Ascending aorta (tissue), 2 donors: ENCODE measurements at regions not wholly inside any gene's neighbourhood (a gene's known extent, or its start where the extent isn't known, plus 50 kb on each side); places are given as distances from the start of the nearest gene placed in this dataset.
A peak's percentile ranks its signal among the peaks of the same experiment; 100 is the strongest.

ENCODE experiments used
- DNase-seq, 2 donors: peaks; one replicate each; pipeline ENCODE4 v3.0.0-alpha.2; 2019; ENCODE audit warnings: low spot score in 2 of 2
- H3K27ac ChIP-seq, 2 donors: fragments of 200-600 bp; sonication (generic); one replicate each; pipeline ENCODE4 v1.5.1; 2016 to 2017; ENCODE audit warnings: mild to moderate bottlenecking in 1 of 2
- H3K27me3 ChIP-seq: fragments of 200-600 bp; sonication (generic); one replicate; pipeline ENCODE4 v1.5.1; 2017
- H3K36me3 ChIP-seq, 2 donors: fragments of 200-600 bp; sonication (generic); one replicate each; pipeline ENCODE4 v1.5.1; 2016
- H3K4me1 ChIP-seq, 2 donors: fragments of 200-600 bp; sonication (generic); one replicate each; pipeline ENCODE4 v1.5.1; 2016 to 2017; ENCODE audit warnings: mild to moderate bottlenecking in 1 of 2
- H3K4me3 ChIP-seq, 2 donors: fragments of 200-600 bp; sonication (generic); one replicate each; pipeline ENCODE4 v1.5.1; 2016 to 2017; ENCODE audit warnings: mild to moderate bottlenecking in 1 of 2
- H3K9me3 ChIP-seq, 2 donors: fragments of 200-600 bp; sonication (generic); one replicate each; pipeline ENCODE4 v1.5.1; 2016
- CTCF ChIP-seq, 3 experiments: fragments of 200-600 bp in 2 of 3; fragments of 450-650 bp in 1 of 3; sonication (generic) in 2 of 3; IDR thresholded peaks; one replicate each; pipeline ENCODE4 v1.5.1; 2016 to 2019; ENCODE audit warnings: antibody characterized with exemption in 3 of 3, mild to moderate bottlenecking in 1 of 3, moderate library complexity in 1 of 3
- intact Hi-C: fragments of 100-400 bp; cut with DNase I; formaldehyde crosslinking; loops from one replicate; pipeline ENCODE4 v1.15.1; 2023

GRCh38 chr11:104727095-104727494 lies 171.2 kb downstream of the CASP12 start:
- no peak for TF ChIP-seq CTCF (IDR thresholded peaks at IDR 0.05)
- Histone ChIP-seq H3K27me3 (no peaks in the 10 kb centered on the region), H3K4me3 (no peak overlapping the region), H3K4me1 (no peaks in the 10 kb centered on the region), H3K27ac (no peak overlapping the region), H3K9me3 (no peaks in the 10 kb centered on the region), H3K36me3 (no peaks in the 10 kb centered on the region)
- intact Hi-C loops: no loop called here
- no peak for DNase-seq

GRCh38 chr11:104725796-104726408 lies 172.4 kb downstream of the CASP12 start:
- H3K36me3 ChIP-seq: no peaks in the 10 kb centered on the region
- no peak for DNase-seq
- H3K27me3 ChIP-seq: no peaks in the 10 kb centered on the region
- no peaks in the 10 kb centered on the region for H3K9me3 ChIP-seq
- TF ChIP-seq CTCF (IDR thresholded peaks at IDR 0.05): no peak
- intact Hi-C loops: no loop called here
- no peak overlapping the region for H3K4me3 ChIP-seq
- H3K27ac ChIP-seq: no peak overlapping the region
- H3K4me1 ChIP-seq: no peaks in the 10 kb centered on the region

- DNase-seq: no peak
- no peak overlapping the region for H3K4me3 ChIP-seq
- H3K4me1 ChIP-seq: no peaks in the 10 kb centered on the region
- H3K36me3 ChIP-seq: no peaks in the 10 kb centered on the region
- H3K27me3 ChIP-seq: no peaks in the 10 kb centered on the region
- intact Hi-C loops: no loop called here
- no peak overlapping the region for H3K27ac ChIP-seq
- TF ChIP-seq CTCF (IDR thresholded peaks at IDR 0.05): no peak
- H3K9me3 ChIP-seq: no peaks in the 10 kb centered on the region
Observed at GRCh38 chr11:104713401-104713800, 184.9 kb downstream of the CASP12 start.

GRCh38 chr11:104705490-104706190 lies 192.6 kb downstream of the CASP12 start:
- Histone ChIP-seq H3K9me3 (no peaks in the 10 kb centered on the region), H3K36me3 (no peaks in the 10 kb centered on the region), H3K27me3 (no peaks in the 10 kb centered on the region), H3K4me1 (no peaks in the 10 kb centered on the region), H3K27ac (no peak overlapping the region), H3K4me3 (peak overlapping the region in 1 of 2 donors; percentile 3)
- no peak for TF ChIP-seq CTCF (IDR thresholded peaks at IDR 0.05)
- intact Hi-C loops: no loop called here
- DNase-seq: peak; percentile 12 to 64

GRCh38 chr11:104704888-104705287 lies 193.4 kb downstream of the CASP12 start:
- no peak for DNase-seq
- intact Hi-C loops: no loop called here
- H3K4me3 ChIP-seq: no peak overlapping the region
- no peaks in the 10 kb centered on the region for H3K9me3 ChIP-seq
- peak overlapping the region in 1 of 2 donors; percentile 28 for H3K27ac ChIP-seq
- H3K36me3 ChIP-seq: no peaks in the 10 kb centered on the region
- TF ChIP-seq CTCF (IDR thresholded peaks at IDR 0.05): no peak
- H3K27me3 ChIP-seq: no peaks in the 10 kb centered on the region
- H3K4me1 ChIP-seq: no peaks in the 10 kb centered on the region
